ENCODE measurements at regions not wholly inside any gene's neighbourhood (a gene's known extent, or its start where the extent isn't known, plus 50 kb on each side); places are given as distances from the start of the nearest gene placed in this dataset.

GRCh38 chr9:115712981-115713380 lies 440.6 kb upstream of the PAPPA start:
- Mint-ChIP-seq H3K36me3 (ENCODE audit: insufficient read depth) (no peaks in the 10 kb centered on the region), H3K4me1 (ENCODE audit: low read depth) (no peaks in the 10 kb centered on the region), H3K4me3 (ENCODE audit: low read depth) (no peak overlapping the region), H3K27me3 (peaks cover 4% of the 10 kb centered on the region), H3K27ac (no peak overlapping the region), H3K9me3 (ENCODE audit: low read depth) (no peaks in the 10 kb centered on the region)
- no peak for DNase-seq (ENCODE audit: low spot score, unreplicated experiment)
- TF ChIP-seq, protein P1, sequence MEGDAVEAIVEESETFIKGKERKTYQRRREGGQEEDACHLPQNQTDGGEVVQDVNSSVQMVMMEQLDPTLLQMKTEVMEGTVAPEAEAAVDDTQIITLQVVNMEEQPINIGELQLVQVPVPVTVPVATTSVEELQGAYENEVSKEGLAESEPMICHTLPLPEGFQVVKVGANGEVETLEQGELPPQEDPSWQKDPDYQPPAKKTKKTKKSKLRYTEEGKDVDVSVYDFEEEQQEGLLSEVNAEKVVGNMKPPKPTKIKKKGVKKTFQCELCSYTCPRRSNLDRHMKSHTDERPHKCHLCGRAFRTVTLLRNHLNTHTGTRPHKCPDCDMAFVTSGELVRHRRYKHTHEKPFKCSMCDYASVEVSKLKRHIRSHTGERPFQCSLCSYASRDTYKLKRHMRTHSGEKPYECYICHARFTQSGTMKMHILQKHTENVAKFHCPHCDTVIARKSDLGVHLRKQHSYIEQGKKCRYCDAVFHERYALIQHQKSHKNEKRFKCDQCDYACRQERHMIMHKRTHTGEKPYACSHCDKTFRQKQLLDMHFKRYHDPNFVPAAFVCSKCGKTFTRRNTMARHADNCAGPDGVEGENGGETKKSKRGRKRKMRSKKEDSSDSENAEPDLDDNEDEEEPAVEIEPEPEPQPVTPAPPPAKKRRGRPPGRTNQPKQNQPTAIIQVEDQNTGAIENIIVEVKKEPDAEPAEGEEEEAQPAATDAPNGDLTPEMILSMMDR (IDR thresholded peaks at IDR 0.05; ENCODE audit: unreplicated experiment), result no peak

DNA sequence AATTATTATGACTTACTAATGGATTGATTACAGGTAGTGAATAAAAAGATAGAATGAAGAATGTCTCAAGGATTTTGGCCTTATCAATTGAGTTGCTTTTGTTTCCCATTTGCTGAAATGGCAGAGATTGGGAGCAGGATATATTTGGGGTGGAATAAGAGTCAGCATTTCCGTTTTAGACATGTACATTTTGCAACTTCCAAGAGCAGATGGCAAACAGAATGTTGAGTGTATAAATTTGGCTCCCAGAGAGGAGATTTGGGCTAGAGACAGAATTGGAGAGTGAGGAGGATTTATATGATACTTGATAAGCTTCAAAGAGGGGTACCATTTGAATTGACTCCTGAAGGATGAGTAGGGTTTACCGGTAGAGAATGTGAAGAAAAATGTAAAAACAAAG lies 437.9 kb upstream of the PAPPA start:
- H3K4me1 Mint-ChIP-seq (ENCODE audit: low read depth), result no peaks in the 10 kb centered on the region
- no peak overlapping the region for H3K4me3 Mint-ChIP-seq (ENCODE audit: low read depth)
- H3K27ac Mint-ChIP-seq, result no peak overlapping the region
- H3K9me3 Mint-ChIP-seq (ENCODE audit: low read depth), result no peaks in the 10 kb centered on the region
- TF ChIP-seq, protein P1 (IDR thresholded peaks at IDR 0.05; ENCODE audit: unreplicated experiment), result no peak
- H3K27me3 Mint-ChIP-seq, result peaks cover 4% of the 10 kb centered on the region
- H3K36me3 Mint-ChIP-seq (ENCODE audit: insufficient read depth), result no peaks in the 10 kb centered on the region
- no peak for DNase-seq (ENCODE audit: low spot score, unreplicated experiment)

- no peaks in the 10 kb centered on the region for H3K9me3 Mint-ChIP-seq (ENCODE audit: low read depth)
- TF ChIP-seq, protein P1 (IDR thresholded peaks at IDR 0.05; ENCODE audit: unreplicated experiment), result no peak
- H3K27ac Mint-ChIP-seq, result no peak overlapping the region
- no peak overlapping the region for H3K4me3 Mint-ChIP-seq (ENCODE audit: low read depth)
- H3K36me3 Mint-ChIP-seq (ENCODE audit: insufficient read depth), result no peaks in the 10 kb centered on the region
- H3K27me3 Mint-ChIP-seq, result peaks cover 4% of the 10 kb centered on the region
- no peak for DNase-seq (ENCODE audit: low spot score, unreplicated experiment)
- no peaks in the 10 kb centered on the region for H3K4me1 Mint-ChIP-seq (ENCODE audit: low read depth)
Observed at GRCh38 chr9:115717298-115717697, 436.3 kb upstream of the PAPPA start.

- H3K27me3 Mint-ChIP-seq, result peaks cover 4% of the 10 kb centered on the region
- no peaks in the 10 kb centered on the region for H3K36me3 Mint-ChIP-seq (ENCODE audit: insufficient read depth)
- DNase-seq (ENCODE audit: low spot score, unreplicated experiment), result no peak
- H3K27ac Mint-ChIP-seq, result no peak overlapping the region
- H3K4me3 Mint-ChIP-seq (ENCODE audit: low read depth), result no peak overlapping the region
- TF ChIP-seq, protein P1 (IDR thresholded peaks at IDR 0.05; ENCODE audit: unreplicated experiment), result no peak
- no peaks in the 10 kb centered on the region for H3K9me3 Mint-ChIP-seq (ENCODE audit: low read depth)
- no peaks in the 10 kb centered on the region for H3K4me1 Mint-ChIP-seq (ENCODE audit: low read depth)
Observed at GRCh38 chr9:115717711-115718173, 435.8 kb upstream of the PAPPA start.

- DNase-seq (ENCODE audit: low spot score, unreplicated experiment), result no peak
- Mint-ChIP-seq H3K27me3 (no peaks in the 10 kb centered on the region), H3K4me3 (ENCODE audit: low read depth) (no peak overlapping the region), H3K4me1 (ENCODE audit: low read depth) (no peaks in the 10 kb centered on the region), H3K36me3 (ENCODE audit: insufficient read depth) (peaks cover 5% of the 10 kb centered on the region), H3K9me3 (ENCODE audit: low read depth) (peaks cover 22% of the 10 kb centered on the region), H3K27ac (no peak overlapping the region)
- TF ChIP-seq, protein P1 (IDR thresholded peaks at IDR 0.05; ENCODE audit: unreplicated experiment), result no peak
Observed at GRCh38 chr9:115730396-115730795, 423.2 kb upstream of the PAPPA start.
